ENCODE measurements at regions not wholly inside any gene's neighbourhood (a gene's known extent, or its start where the extent isn't known, plus 50 kb on each side); places are given as distances from the start of the nearest gene placed in this dataset.

GRCh38 chr4:188822698-188823097 is 683.5 kb downstream of the TRIML1 start:
- DNase-seq (ENCODE audit: low read depth in 2 of 2) = no peak

GRCh38 chr4:188824553-188824952 is 685.3 kb downstream of the TRIML1 start:
- no peak for DNase-seq (ENCODE audit: low read depth in 2 of 2)

- no peak for DNase-seq (ENCODE audit: low read depth in 2 of 2)
Observed at GRCh38 chr4:188826393-188826792, 687.2 kb downstream of the TRIML1 start.

DNA sequence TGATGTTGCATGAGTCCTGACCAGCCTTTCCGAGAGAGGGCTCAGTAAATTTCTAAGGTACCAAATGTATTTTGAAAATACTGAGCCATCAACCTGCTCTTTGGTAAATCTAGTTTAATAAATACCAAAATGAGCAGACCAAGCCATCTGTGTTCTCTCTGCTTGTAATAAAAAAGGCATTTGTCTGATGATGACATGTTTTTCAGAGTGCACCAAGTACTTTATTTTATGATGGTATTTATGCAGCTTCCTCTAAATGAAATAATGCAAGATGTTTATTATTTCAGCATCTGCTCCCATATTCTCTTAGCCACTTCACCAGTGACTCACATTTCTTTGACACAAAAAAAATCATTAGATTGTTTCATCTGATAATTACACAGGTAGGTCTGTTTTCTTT is 700.5 kb downstream of the TRIML1 start:
- no peak for DNase-seq (ENCODE audit: low read depth in 2 of 2)

DNA sequence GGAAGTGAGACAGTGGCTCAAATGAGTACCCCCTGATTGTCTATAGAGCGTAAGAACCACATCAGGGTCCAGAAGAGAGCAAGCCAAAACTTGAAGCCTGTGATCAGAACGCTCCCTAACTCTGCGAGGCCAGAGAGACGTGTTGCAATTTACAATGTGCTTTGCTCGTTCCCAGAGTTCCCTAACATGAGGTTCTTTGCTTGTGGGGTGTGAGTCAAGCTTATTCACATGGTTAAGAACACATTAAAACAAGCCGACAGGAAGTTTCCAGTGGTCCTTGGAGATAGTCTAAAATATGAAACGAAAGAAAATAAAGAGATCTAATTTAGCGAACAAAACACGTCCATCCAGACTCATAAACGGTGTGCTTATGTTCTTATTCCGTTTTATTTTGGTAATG is 702.3 kb downstream of the TRIML1 start:
- no peak for DNase-seq (ENCODE audit: low read depth in 2 of 2)

GRCh38 chr4:188854436-188854835 is 715.2 kb downstream of the TRIML1 start:
- DNase-seq (ENCODE audit: low read depth in 2 of 2) = no peak

GRCh38 chr4:188858696-188859095 is 719.5 kb downstream of the TRIML1 start:
- DNase-seq (ENCODE audit: low read depth in 2 of 2) = no peak

GRCh38 chr4:188864741-188865140 is 725.5 kb downstream of the TRIML1 start:
- no peak for DNase-seq (ENCODE audit: low read depth in 2 of 2)

GRCh38 chr4:188867796-188868195 is 728.6 kb downstream of the TRIML1 start:
- DNase-seq (ENCODE audit: low read depth in 2 of 2) = no peak

DNA sequence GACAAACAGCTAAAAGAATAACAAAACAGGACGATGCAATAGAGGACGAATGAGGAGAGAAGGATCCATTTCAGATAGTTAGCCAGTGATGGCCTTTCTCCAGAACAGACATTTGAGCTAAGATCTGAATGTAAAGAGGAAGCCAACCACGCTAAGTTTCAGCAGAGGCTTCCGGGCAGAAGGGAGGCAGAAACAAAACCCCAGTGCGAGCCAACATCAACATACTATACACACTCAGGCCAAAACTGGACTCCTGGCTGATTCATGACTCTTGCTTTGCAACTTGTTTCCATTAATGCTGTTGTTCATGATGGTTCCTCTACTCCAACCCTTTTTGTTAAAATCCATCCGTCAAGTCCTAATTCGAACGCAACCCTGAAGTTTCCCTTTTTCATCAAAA is 730.3 kb downstream of the TRIML1 start:
- DNase-seq (ENCODE audit: low read depth in 2 of 2) = no peak

GRCh38 chr4:188872809-188873208 is 733.6 kb downstream of the TRIML1 start:
- no peak for DNase-seq (ENCODE audit: low read depth in 2 of 2)

DNA sequence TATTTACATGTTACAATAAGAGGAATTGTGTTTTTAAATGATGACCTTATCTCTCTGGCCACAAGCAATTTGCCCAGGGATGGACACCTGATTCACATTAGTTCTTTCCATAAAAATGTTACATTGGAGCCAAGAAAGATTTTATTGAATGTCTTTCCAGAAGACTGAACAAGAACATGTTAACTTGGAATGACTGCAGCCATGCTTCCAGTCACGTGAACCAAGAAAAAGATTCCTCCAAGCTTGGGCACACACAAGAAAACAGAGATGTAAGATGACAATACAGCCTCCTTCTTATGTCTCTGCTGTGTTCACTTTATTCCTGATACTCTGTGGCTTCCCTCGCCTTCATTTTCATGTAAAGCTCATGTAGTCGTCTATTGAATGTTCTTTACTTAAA is 737.6 kb downstream of the TRIML1 start:
- DNase-seq (ENCODE audit: low read depth in 2 of 2) = no peak

DNA sequence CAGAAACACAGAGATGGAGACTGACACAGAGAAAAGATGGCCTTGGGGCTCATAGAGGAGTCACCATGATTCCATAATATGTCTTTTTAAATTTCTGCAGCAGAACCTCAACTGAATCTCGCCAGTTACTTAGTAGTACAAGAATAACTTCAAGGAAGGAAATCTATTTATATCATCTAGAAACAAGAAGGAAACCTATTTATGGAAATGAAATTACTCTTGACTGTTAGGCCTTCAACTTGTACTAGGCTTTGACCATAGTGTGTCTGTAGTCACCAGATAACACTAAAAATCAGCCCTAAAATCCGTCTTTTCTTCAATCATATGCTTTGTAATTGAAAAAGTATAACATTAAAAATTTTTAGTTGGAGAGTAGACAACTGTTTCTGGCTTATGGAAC is 740.4 kb downstream of the TRIML1 start:
- no peak for DNase-seq (ENCODE audit: low read depth in 2 of 2)

- DNase-seq (ENCODE audit: low read depth in 2 of 2) = no peak
Observed at GRCh38 chr4:188887905-188888304, 748.7 kb downstream of the TRIML1 start.

DNA sequence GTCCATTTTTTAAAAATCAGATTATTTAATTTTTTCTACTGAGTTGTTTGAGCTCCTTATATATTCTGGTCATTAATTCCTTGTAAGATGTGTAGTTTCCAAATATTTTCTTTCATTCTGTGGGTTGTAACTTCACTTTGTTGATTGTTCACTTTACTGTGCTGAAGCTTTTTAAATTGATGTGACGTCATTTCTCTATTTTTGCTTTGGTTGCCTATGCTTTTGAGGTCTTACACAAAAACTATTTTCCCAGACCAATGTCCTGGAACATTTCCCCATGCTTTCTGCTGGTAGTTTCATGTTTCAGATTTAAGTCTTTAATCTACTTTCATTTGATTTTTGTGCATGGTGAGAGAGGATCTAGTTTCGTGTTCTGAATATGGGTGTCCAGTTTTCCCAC is 753.6 kb downstream of the TRIML1 start:
- DNase-seq (ENCODE audit: low read depth in 2 of 2) = no peak

GRCh38 chr4:188903986-188904385 is 764.7 kb downstream of the TRIML1 start:
- DNase-seq (ENCODE audit: low read depth in 2 of 2) = no peak

- DNase-seq (ENCODE audit: low read depth in 2 of 2) = no peak
Observed at GRCh38 chr4:188904617-188905016, 765.4 kb downstream of the TRIML1 start.

DNA sequence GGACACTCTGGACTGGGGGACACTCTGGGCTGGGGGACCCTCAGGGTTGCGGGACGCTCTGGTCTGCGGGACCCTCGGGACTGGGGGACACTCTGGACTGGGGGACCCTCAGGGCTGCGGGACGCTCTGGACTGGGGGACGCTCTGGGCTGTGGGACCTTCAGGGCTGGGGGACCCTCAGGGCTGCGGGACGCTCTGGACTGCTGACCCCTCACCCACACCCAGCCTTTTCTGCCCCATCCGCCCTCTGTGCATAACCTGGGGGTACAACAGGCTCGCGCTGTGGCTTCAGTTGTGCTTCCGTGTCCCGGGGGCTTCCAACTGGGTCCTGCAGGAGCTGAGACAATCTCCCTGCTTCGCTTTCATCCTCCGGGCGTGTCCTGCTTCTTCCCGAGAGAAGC is 766.0 kb downstream of the TRIML1 start:
- DNase-seq (ENCODE audit: low read depth in 2 of 2) = no peak

DNA sequence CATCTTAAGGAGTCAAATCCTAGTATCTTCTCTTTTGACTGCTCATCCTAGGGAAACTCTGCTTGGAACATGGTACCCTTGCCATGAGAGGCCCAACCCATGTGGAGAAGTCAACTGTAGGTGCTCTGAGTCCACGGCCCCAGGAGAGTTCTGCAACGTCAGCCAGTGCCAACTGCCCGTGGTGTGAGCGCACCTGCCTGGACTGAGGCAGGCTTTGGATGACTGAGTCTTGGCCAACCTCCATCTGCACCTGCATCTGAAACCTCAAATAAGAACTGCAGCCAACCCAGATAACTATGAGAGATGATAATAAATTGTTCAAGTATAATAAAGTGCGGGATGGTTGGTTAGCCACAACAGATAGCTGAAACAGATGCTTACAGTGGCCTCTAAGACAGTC is 772.0 kb downstream of the TRIML1 start:
- no peak for DNase-seq (ENCODE audit: low read depth in 2 of 2)

DNA sequence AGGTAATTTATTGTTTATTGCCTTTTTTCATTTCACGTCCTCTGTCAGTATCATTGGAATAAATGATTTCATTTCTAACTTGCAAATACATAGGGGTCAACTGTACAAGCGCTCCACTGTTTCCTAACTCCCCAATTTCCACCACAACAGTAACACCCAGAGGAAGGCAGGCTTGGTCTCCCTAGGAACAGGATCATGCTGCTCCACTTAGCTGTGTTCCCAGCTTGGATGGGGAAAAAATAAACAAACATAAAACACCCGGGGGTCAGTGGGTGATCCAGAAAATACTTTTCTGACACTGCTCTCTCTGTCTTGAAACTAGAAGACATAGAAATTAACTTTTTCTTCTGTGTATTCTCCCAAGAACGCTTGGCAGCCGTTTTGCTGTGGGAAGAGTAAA is 772.5 kb downstream of the TRIML1 start:
- DNase-seq (ENCODE audit: low read depth in 2 of 2) = no peak

GRCh38 chr4:188915175-188915574 is 775.9 kb downstream of the TRIML1 start:
- no peak for DNase-seq (ENCODE audit: low read depth in 2 of 2)

DNA sequence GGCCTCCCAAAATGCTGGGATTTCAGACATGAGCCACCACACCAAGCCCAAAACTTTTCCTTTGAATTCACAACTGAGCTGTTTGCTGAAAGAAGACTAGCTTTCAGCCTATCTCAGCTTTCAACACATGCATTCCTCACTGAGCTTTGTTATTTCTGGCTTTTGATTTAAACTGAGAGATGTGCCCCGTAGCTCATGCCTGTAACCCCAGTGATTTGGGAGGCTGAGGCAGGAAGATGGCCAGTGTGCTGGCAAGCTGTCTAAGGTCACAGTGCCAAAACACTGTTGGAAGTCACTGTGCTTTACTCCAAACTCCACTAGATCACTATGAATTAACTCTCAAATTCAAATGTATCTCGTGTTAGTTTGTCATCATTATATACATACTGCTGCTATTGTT is 779.5 kb downstream of the TRIML1 start:
- no peak for DNase-seq (ENCODE audit: low read depth in 2 of 2)

DNA sequence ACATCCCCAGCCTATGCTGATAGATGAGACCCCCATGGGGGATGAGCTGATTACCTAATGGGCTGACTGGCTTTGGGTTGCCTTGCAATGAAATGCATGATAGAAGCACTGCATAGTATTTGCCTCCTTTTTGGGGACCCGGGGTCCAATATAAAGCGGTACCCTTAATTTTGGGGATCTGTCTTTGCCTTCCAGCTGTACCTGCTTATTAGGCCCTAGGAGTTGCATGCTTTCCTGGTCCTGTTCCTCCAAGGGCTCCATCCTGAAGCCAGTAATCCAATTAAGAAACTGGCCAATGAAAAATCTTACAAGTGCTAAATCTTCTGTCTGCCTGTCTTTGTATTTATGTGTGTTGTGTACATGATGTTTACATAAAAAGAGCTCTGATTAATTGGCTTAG is 791.6 kb downstream of the TRIML1 start:
- no peak for DNase-seq (ENCODE audit: low read depth in 2 of 2)

GRCh38 chr4:188934320-188934962 is 795.2 kb downstream of the TRIML1 start:
- no peak for DNase-seq (ENCODE audit: low read depth in 2 of 2)
